ENCODE measurements at regions not wholly inside any gene's neighbourhood (a gene's known extent, or its start where the extent isn't known, plus 50 kb on each side); places are given as distances from the start of the nearest gene placed in this dataset.

GRCh38 chr6:22471746-22472145 lies 97.6 kb upstream of the HDGFL1 start:
- CTCF ChIA-PET, result interaction anchor here (0.9 kb wide), 1 partner anchor 145 kb away, joined by 3 read pairs; no protein-coding TSS in a partner anchor
- peak; percentile 7 for DNase-seq

More at GRCh38 chr6:22471746-22472145, 97.6 kb upstream of the HDGFL1 start:
- Histone ChIP-seq H3K36me3 (replicated peaks in 1 of 2; ENCODE audit: control insufficient read depth in 1 of 2, insufficient read depth in 2 of 2, low read length in 1 of 2) (no peaks in the 10 kb centered on the region), H3K9ac (no peak overlapping the region), H3F3A (replicated peaks; ENCODE audit: insufficient read depth) (peaks cover 18% of the 10 kb centered on the region), H3K9me3 (no peaks in the 10 kb centered on the region), H3K9me2 (no peaks in the 10 kb centered on the region), H2AFZ (ENCODE audit: low read depth) (no peak overlapping the region), H4K20me1 (ENCODE audit: insufficient read depth) (no peaks in the 10 kb centered on the region), H3K79me2 (ENCODE audit: insufficient read depth) (no peaks in the 10 kb centered on the region), H3K27me3 (ENCODE audit: insufficient read depth) (no peaks in the 10 kb centered on the region), H3K4me1 (ENCODE audit: control insufficient read depth in 1 of 2, insufficient read depth in 2 of 2, low read depth in 1 of 2, low read length in 1 of 2) (peaks cover 13 to 18% of the 10 kb centered on the region in 2 experiments; a peak in 3 of 4 replicates), H3K27ac (ENCODE audit: low read depth in 2 of 2, low read length in 1 of 2) (peak overlapping the region in 1 of 2 experiments; percentile 88; a peak in 2 of 4 replicates), H3K4me3 (ENCODE audit: low read depth in 2 of 2, low read length in 1 of 2) (no peak overlapping the region), H3K4me2 (no peak overlapping the region)
- POLR2A ChIA-PET, result no interaction called here
- TF ChIP-seq YY1 (IDR thresholded peaks at IDR 0.05; ENCODE audit: low read depth), result no peak
- TF ChIP-seq JUND (IDR thresholded peaks at IDR 0.05), result no peak
- TF ChIP-seq USF1 (IDR thresholded peaks at IDR 0.05; ENCODE audit: borderline replicate concordance, low read depth), result no peak
- no peak for TF ChIP-seq POLR2AphosphoS5 (IDR thresholded peaks at IDR 0.05; ENCODE audit: low read depth, low read length)
- TF ChIP-seq CTCF (IDR thresholded peaks at IDR 0.05), result no peak
- TF ChIP-seq RFX5 (IDR thresholded peaks at IDR 0.05; ENCODE audit: low read length), result no peak
- no peak for TF ChIP-seq TCF12 (IDR thresholded peaks at IDR 0.05)
- no peak for TF ChIP-seq MAX (IDR thresholded peaks at IDR 0.05; ENCODE audit: low read depth)
- no peak for TF ChIP-seq GATA2 (CRISPR knock-in tag; IDR thresholded peaks at IDR 0.05)
- TF ChIP-seq ZBTB33 (IDR thresholded peaks at IDR 0.05; ENCODE audit: borderline replicate concordance, low read depth), result no peak
- WGBS (ENCODE audit: low lambda C conversion rate), result 93% methylated on average over 4 of the region's 4 CpGs
